SU-DHL-6 (cell line): ENCODE measurements at regions not wholly inside any gene's neighbourhood (a gene's known extent, or its start where the extent isn't known, plus 50 kb on each side); places are given as distances from the start of the nearest gene placed in this dataset.

Source experiments
- EZH2phosphoT487 ChIP-seq: fragments of 200-600 bp; sonication (generic), shearing (Covaris generic); conservative IDR thresholded peaks from 2 replicates; pipeline ENCODE4 v1.6.1; 2018; ENCODE audit warnings: mild to moderate bottlenecking, antibody characterized with exemption, low read length, moderate library complexity, mixed read lengths
- TF ChIP-seq, protein P1 (sequence below): fragments of 200-600 bp; sonication (generic); IDR thresholded peaks from one replicate; pipeline ENCODE4 v1.5.1; 2017; ENCODE audit warnings: antibody characterized with exemption, mild to moderate bottlenecking, low read length, moderate library complexity; ENCODE audit not compliant: insufficient read depth, poor library complexity, severe bottlenecking

DNA sequence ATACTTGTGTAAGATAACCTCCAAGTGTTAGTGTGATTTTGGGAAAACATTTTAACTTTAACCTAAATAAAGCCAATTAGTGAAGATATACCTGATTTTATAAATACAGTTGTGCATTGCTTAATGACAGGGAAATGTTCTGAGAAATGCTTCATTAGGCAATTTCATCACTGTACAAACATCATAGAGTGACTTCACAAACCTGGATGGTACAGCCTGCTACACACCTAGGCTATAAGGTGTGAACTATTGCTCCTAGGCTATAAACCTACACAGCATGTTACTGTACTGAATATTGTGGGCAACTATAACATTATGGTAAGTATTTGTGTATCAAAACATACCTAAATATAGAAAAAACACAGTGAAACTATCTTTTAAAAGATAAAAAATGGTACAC is 166.8 kb upstream of the TARS1 start:
- TF ChIP-seq, protein P1, sequence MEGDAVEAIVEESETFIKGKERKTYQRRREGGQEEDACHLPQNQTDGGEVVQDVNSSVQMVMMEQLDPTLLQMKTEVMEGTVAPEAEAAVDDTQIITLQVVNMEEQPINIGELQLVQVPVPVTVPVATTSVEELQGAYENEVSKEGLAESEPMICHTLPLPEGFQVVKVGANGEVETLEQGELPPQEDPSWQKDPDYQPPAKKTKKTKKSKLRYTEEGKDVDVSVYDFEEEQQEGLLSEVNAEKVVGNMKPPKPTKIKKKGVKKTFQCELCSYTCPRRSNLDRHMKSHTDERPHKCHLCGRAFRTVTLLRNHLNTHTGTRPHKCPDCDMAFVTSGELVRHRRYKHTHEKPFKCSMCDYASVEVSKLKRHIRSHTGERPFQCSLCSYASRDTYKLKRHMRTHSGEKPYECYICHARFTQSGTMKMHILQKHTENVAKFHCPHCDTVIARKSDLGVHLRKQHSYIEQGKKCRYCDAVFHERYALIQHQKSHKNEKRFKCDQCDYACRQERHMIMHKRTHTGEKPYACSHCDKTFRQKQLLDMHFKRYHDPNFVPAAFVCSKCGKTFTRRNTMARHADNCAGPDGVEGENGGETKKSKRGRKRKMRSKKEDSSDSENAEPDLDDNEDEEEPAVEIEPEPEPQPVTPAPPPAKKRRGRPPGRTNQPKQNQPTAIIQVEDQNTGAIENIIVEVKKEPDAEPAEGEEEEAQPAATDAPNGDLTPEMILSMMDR, result no peak
- no peak for TF ChIP-seq EZH2phosphoT487
